ENCODE measurements at regions not wholly inside any gene's neighbourhood (a gene's known extent, or its start where the extent isn't known, plus 50 kb on each side); places are given as distances from the start of the nearest gene placed in this dataset.

- no peak overlapping the region for H3K4me3 ChIP-seq (ENCODE audit: low read depth, low read length)
- TF ChIP-seq CTCF (IDR thresholded peaks at IDR 0.05; ENCODE audit: insufficient read depth, low read length, poor library complexity, severe bottlenecking) = no peak
- no peaks in the 10 kb centered on the region for H3K36me3 ChIP-seq (ENCODE audit: control insufficient read depth, insufficient read depth, low read length)
- DNase-seq (ENCODE audit: low read depth) = no peak
- H3K27me3 ChIP-seq (ENCODE audit: control insufficient read depth, insufficient read depth, low read length) = peaks cover 5% of the 10 kb centered on the region
Observed at GRCh38 chr10:79007421-79008319, 61.1 kb upstream of the ZMIZ1 start.

- H3K4me3 ChIP-seq (ENCODE audit: low read depth, low read length) = no peak overlapping the region
- no peak for TF ChIP-seq CTCF (IDR thresholded peaks at IDR 0.05; ENCODE audit: insufficient read depth, low read length, poor library complexity, severe bottlenecking)
- H3K36me3 ChIP-seq (ENCODE audit: control insufficient read depth, insufficient read depth, low read length) = no peaks in the 10 kb centered on the region
- no peak for DNase-seq (ENCODE audit: low read depth)
- peaks cover 3% of the 10 kb centered on the region for H3K27me3 ChIP-seq (ENCODE audit: control insufficient read depth, insufficient read depth, low read length)
Observed at GRCh38 chr10:79009145-79009544, 59.6 kb upstream of the ZMIZ1 start.

- H3K27me3 ChIP-seq (ENCODE audit: control insufficient read depth, insufficient read depth, low read length) = peaks cover 2% of the 10 kb centered on the region
- no peak for TF ChIP-seq CTCF (IDR thresholded peaks at IDR 0.05; ENCODE audit: insufficient read depth, low read length, poor library complexity, severe bottlenecking)
- no peak overlapping the region for H3K4me3 ChIP-seq (ENCODE audit: low read depth, low read length)
- no peak for DNase-seq (ENCODE audit: low read depth)
- no peaks in the 10 kb centered on the region for H3K36me3 ChIP-seq (ENCODE audit: control insufficient read depth, insufficient read depth, low read length)
Observed at GRCh38 chr10:79012567-79012966, 56.2 kb upstream of the ZMIZ1 start.

- no peak overlapping the region for H3K4me3 ChIP-seq (ENCODE audit: low read depth, low read length)
- no peaks in the 10 kb centered on the region for H3K36me3 ChIP-seq (ENCODE audit: control insufficient read depth, insufficient read depth, low read length)
- no peak for TF ChIP-seq CTCF (IDR thresholded peaks at IDR 0.05; ENCODE audit: insufficient read depth, low read length, poor library complexity, severe bottlenecking)
- H3K27me3 ChIP-seq (ENCODE audit: control insufficient read depth, insufficient read depth, low read length) = peaks cover 2% of the 10 kb centered on the region
- DNase-seq (ENCODE audit: low read depth) = no peak
Observed at GRCh38 chr10:79013406-79013987, 55.3 kb upstream of the ZMIZ1 start.

- no peak overlapping the region for H3K4me3 ChIP-seq (ENCODE audit: low read depth, low read length)
- H3K27me3 ChIP-seq (ENCODE audit: control insufficient read depth, insufficient read depth, low read length) = peaks cover 2% of the 10 kb centered on the region
- H3K36me3 ChIP-seq (ENCODE audit: control insufficient read depth, insufficient read depth, low read length) = no peaks in the 10 kb centered on the region
- DNase-seq (ENCODE audit: low read depth) = no peak
- TF ChIP-seq CTCF (IDR thresholded peaks at IDR 0.05; ENCODE audit: insufficient read depth, low read length, poor library complexity, severe bottlenecking) = no peak
Observed at GRCh38 chr10:79014796-79015195, 54.0 kb upstream of the ZMIZ1 start.
